Mesenchymal stem cell (in vitro differentiated cells and primary cell): ENCODE measurements at regions not wholly inside any gene's neighbourhood (a gene's known extent, or its start where the extent isn't known, plus 50 kb on each side); places are given as distances from the start of the nearest gene placed in this dataset.

ENCODE experiments used
- DNase-seq: peaks from one replicate; pipeline ENCODE4 v3.0.0-alpha.2; 2013
- H2AFZ ChIP-seq: one replicate; pipeline ENCODE4 v1.6.1; 2013; ENCODE audit warnings: low read depth, mild to moderate bottlenecking, control low read depth, inconsistent platforms, low read length, moderate library complexity
- H2AK5ac ChIP-seq: 2 replicates; pipeline ENCODE4 v1.6.1; 2013; ENCODE audit warnings: low read length, moderate library complexity, mild to moderate bottlenecking, inconsistent platforms; ENCODE audit not compliant: severe bottlenecking
- H2BK120ac ChIP-seq: one replicate; pipeline ENCODE4 v1.6.1; 2013; ENCODE audit warnings: low read depth, mild to moderate bottlenecking, inconsistent platforms, low read length, moderate library complexity
- H2BK12ac ChIP-seq, 2 experiments: one replicate each; pipeline ENCODE4 v1.6.1; 2013; ENCODE audit warnings: inconsistent platforms in 2 of 2, low read length in 2 of 2, mild to moderate bottlenecking in 2 of 2, moderate library complexity in 2 of 2, control low read depth in 1 of 2
- H2BK15ac ChIP-seq: one replicate; pipeline ENCODE4 v1.6.1; 2013; ENCODE audit warnings: mild to moderate bottlenecking, low read depth, inconsistent platforms; ENCODE audit not compliant: poor library complexity, severe bottlenecking
- H2BK5ac ChIP-seq: 2 replicates; pipeline ENCODE4 v1.6.1; 2013; ENCODE audit warnings: low read depth, mild to moderate bottlenecking, low read length, control low read depth, inconsistent platforms; ENCODE audit not compliant: poor library complexity, severe bottlenecking
- H3K14ac ChIP-seq, 2 experiments: one replicate each; pipeline ENCODE4 v1.6.1; 2013; ENCODE audit warnings: inconsistent platforms in 2 of 2, low read length in 2 of 2, control low read depth in 1 of 2, mild to moderate bottlenecking in 1 of 2, moderate library complexity in 1 of 2
- H3K18ac ChIP-seq, 2 experiments: one replicate each; pipeline ENCODE4 v1.6.1; 2013; ENCODE audit warnings: inconsistent platforms in 2 of 2, low read length in 2 of 2, control low read depth in 1 of 2, low read depth in 1 of 2, mild to moderate bottlenecking in 1 of 2
- H3K23ac ChIP-seq, 2 experiments: one replicate each; pipeline ENCODE4 v1.6.1; 2013; ENCODE audit warnings: inconsistent platforms in 2 of 2, low read length in 2 of 2, mild to moderate bottlenecking in 2 of 2, moderate library complexity in 2 of 2, control low read depth in 1 of 2
- H3K27ac ChIP-seq: 2 replicates; pipeline ENCODE4 v1.5.1; 2013; ENCODE audit warnings: mild to moderate bottlenecking, moderate library complexity, low read length, control low read depth, inconsistent platforms; ENCODE audit not compliant: poor library complexity, severe bottlenecking
- H3K27me3 ChIP-seq, 2 experiments: 2 replicates each; pipeline versions ENCODE4 v1.6.1 to v1.7.0; 2013; ENCODE audit warnings: low read length in 2 of 2, mild to moderate bottlenecking in 2 of 2, moderate library complexity in 2 of 2, control low read depth in 1 of 2, inconsistent platforms in 1 of 2; ENCODE audit not compliant: control insufficient read depth in 1 of 2, insufficient read depth in 1 of 2
- H3K36me3 ChIP-seq, 2 experiments: 2 replicates each; pipeline versions ENCODE4 v1.6.1 to v1.7.0; 2013; ENCODE audit warnings: low read length in 2 of 2, control low read depth in 1 of 2, inconsistent platforms in 1 of 2, low read depth in 1 of 2, mild to moderate bottlenecking in 1 of 2; ENCODE audit not compliant: insufficient read depth in 2 of 2, control insufficient read depth in 1 of 2
- H3K4ac ChIP-seq, 2 experiments: one replicate each; pipeline ENCODE4 v1.6.1; 2013; ENCODE audit warnings: inconsistent platforms in 2 of 2, low read length in 2 of 2, mild to moderate bottlenecking in 2 of 2, moderate library complexity in 2 of 2, control low read depth in 1 of 2, low read depth in 1 of 2
- H3K4me1 ChIP-seq: 2 replicates; pipeline ENCODE4 v1.6.1; 2013; ENCODE audit warnings: low read depth, low read length, control low read depth; ENCODE audit not compliant: control insufficient read depth, insufficient read depth
- H3K4me2 ChIP-seq: 2 replicates; pipeline ENCODE4 v1.6.1; 2013; ENCODE audit warnings: low read length, mild to moderate bottlenecking, inconsistent platforms; ENCODE audit not compliant: poor library complexity, severe bottlenecking
- H3K4me3 ChIP-seq, 2 experiments: 2 replicates each; pipeline versions ENCODE4 v1.5.1 to v1.7.0; 2013; ENCODE audit warnings: low read length in 2 of 2, mild to moderate bottlenecking in 2 of 2, control low read depth in 1 of 2, low read depth in 1 of 2; ENCODE audit not compliant: insufficient read depth in 1 of 2
- H3K79me1 ChIP-seq: replicated peaks from 2 replicates; pipeline ENCODE4 v1.6.1; 2013; ENCODE audit warnings: mild to moderate bottlenecking, control low read depth, low read length, inconsistent platforms; ENCODE audit not compliant: poor library complexity, severe bottlenecking
- H3K9ac ChIP-seq: 2 replicates; pipeline ENCODE4 v1.7.0; 2013; ENCODE audit warnings: mild to moderate bottlenecking, low read length, moderate library complexity
- H3K9me3 ChIP-seq: 2 replicates; pipeline ENCODE4 v1.7.0; 2013; ENCODE audit warnings: mild to moderate bottlenecking, low read length; ENCODE audit not compliant: control insufficient read depth
- H4K8ac ChIP-seq: one replicate; pipeline ENCODE4 v1.6.1; 2013; ENCODE audit warnings: inconsistent platforms, mild to moderate bottlenecking, low read length, moderate library complexity
- H4K91ac ChIP-seq: one replicate; pipeline ENCODE4 v1.6.1; 2013; ENCODE audit warnings: mild to moderate bottlenecking, low read length, inconsistent platforms
- WGBS: methylation state at CpG from one replicate; pipeline ENCODE4 v1.1.7; 2013; ENCODE audit warnings: mixed read lengths; 5-methylcytosine and 5-hydroxymethylcytosine counted together

- Histone ChIP-seq H2AFZ (no peak overlapping the region), H3K27ac (no peak overlapping the region), H2BK5ac (no peak overlapping the region), H3K4me1 (no peaks in the 10 kb centered on the region), H3K27me3 (no peaks in the 10 kb centered on the region), H3K4me2 (no peak overlapping the region), H3K4me3 (no peak overlapping the region), H3K14ac (no peak overlapping the region), H3K23ac (no peak overlapping the region), H3K18ac (no peak overlapping the region), H4K91ac (no peak overlapping the region), H2BK12ac (no peak overlapping the region), H3K4ac (no peak overlapping the region), H2BK120ac (no peak overlapping the region), H2BK15ac (no peak overlapping the region), H3K9ac (no peak overlapping the region), H3K9me3 (no peaks in the 10 kb centered on the region), H3K36me3 (no peaks in the 10 kb centered on the region), H2AK5ac (no peak overlapping the region), H4K8ac (no peak overlapping the region), H3K79me1 (no peaks in the 10 kb centered on the region)
- 60% methylated on average over 7 of the region's 7 CpGs for WGBS
- DNase-seq = no peak
Observed at GRCh38 chr1:14017531-14017961, 317.6 kb downstream of the PRDM2 start.

GRCh38 chr1:14019461-14019860, 319.5 kb downstream of the PRDM2 start:
- no peak overlapping the region for H3K9ac ChIP-seq
- H3K4ac ChIP-seq = no peak overlapping the region
- H3K4me2 ChIP-seq = no peak overlapping the region
- H3K4me3 ChIP-seq = no peak overlapping the region
- H3K14ac ChIP-seq = no peak overlapping the region
- H2AK5ac ChIP-seq = no peak overlapping the region
- H4K8ac ChIP-seq = no peak overlapping the region
- no peak overlapping the region for H2AFZ ChIP-seq
- no peak overlapping the region for H2BK15ac ChIP-seq
- H3K23ac ChIP-seq = no peak overlapping the region
- H2BK12ac ChIP-seq = no peak overlapping the region
- no peak overlapping the region for H2BK5ac ChIP-seq
- no peak overlapping the region for H4K91ac ChIP-seq
- no peaks in the 10 kb centered on the region for H3K27me3 ChIP-seq
- no peaks in the 10 kb centered on the region for H3K9me3 ChIP-seq
- H3K79me1 ChIP-seq = no peaks in the 10 kb centered on the region
- no peaks in the 10 kb centered on the region for H3K4me1 ChIP-seq
- DNase-seq = no peak
- no peak overlapping the region for H3K18ac ChIP-seq
- no peak overlapping the region for H2BK120ac ChIP-seq
- H3K27ac ChIP-seq = no peak overlapping the region
- H3K36me3 ChIP-seq = no peaks in the 10 kb centered on the region
- WGBS = no CpG with 5 or more reads among the region's 1 CpG

- H4K91ac ChIP-seq = no peak overlapping the region
- no peak overlapping the region for H2AFZ ChIP-seq
- no peaks in the 10 kb centered on the region for H3K4me1 ChIP-seq
- no peak overlapping the region for H3K4ac ChIP-seq
- H2BK15ac ChIP-seq = no peak overlapping the region
- no peak overlapping the region for H3K4me2 ChIP-seq
- H3K4me3 ChIP-seq = no peak overlapping the region
- H4K8ac ChIP-seq = no peak overlapping the region
- H3K36me3 ChIP-seq = no peaks in the 10 kb centered on the region
- H3K9me3 ChIP-seq = no peaks in the 10 kb centered on the region
- no peak overlapping the region for H2BK5ac ChIP-seq
- no peak for DNase-seq
- H3K27ac ChIP-seq = no peak overlapping the region
- H3K14ac ChIP-seq = no peak overlapping the region
- no peak overlapping the region for H3K18ac ChIP-seq
- H2BK120ac ChIP-seq = no peak overlapping the region
- no peaks in the 10 kb centered on the region for H3K79me1 ChIP-seq
- H3K23ac ChIP-seq = no peak overlapping the region
- H3K9ac ChIP-seq = no peak overlapping the region
- no peak overlapping the region for H2AK5ac ChIP-seq
- no peaks in the 10 kb centered on the region for H3K27me3 ChIP-seq
- WGBS = 50% methylated on average over 2 of the region's 2 CpGs
- no peak overlapping the region for H2BK12ac ChIP-seq
Observed at GRCh38 chr1:14020006-14020405, 320.0 kb downstream of the PRDM2 start.

GRCh38 chr1:14027099-14027498, 327.1 kb downstream of the PRDM2 start:
- Histone ChIP-seq H4K91ac (no peak overlapping the region), H2BK15ac (no peak overlapping the region), H2BK12ac (no peak overlapping the region), H3K4me1 (no peaks in the 10 kb centered on the region), H3K9me3 (peaks cover 6% of the 10 kb centered on the region), H2BK120ac (no peak overlapping the region), H2AFZ (no peak overlapping the region), H4K8ac (no peak overlapping the region), H3K27ac (no peak overlapping the region), H3K9ac (no peak overlapping the region), H2BK5ac (no peak overlapping the region), H3K18ac (no peak overlapping the region), H2AK5ac (no peak overlapping the region), H3K36me3 (no peaks in the 10 kb centered on the region), H3K79me1 (no peaks in the 10 kb centered on the region), H3K4me2 (no peak overlapping the region), H3K23ac (no peak overlapping the region), H3K4me3 (no peak overlapping the region), H3K14ac (no peak overlapping the region), H3K4ac (no peak overlapping the region), H3K27me3 (no peaks in the 10 kb centered on the region)
- WGBS = 71% methylated on average over 7 of the region's 8 CpGs
- DNase-seq = no peak
